Sigmoid colon (tissue), 4 donors: ENCODE measurements at regions not wholly inside any gene's neighbourhood (a gene's known extent, or its start where the extent isn't known, plus 50 kb on each side); places are given as distances from the start of the nearest gene placed in this dataset.

Source experiments
- CTCF ChIP-seq, 4 experiments: fragments of 450-650 bp in 3 of 4; fragments of 200-600 bp in 1 of 4; IDR thresholded peaks; one replicate each; pipeline ENCODE4 v1.5.1; 2016 to 2019; ENCODE audit warnings: antibody characterized with exemption in 4 of 4, mild to moderate bottlenecking in 3 of 4, moderate library complexity in 2 of 4
- EP300 ChIP-seq, 4 donors: sonication (generic); formaldehyde crosslinking; IDR thresholded peaks; one replicate each; pipeline ENCODE4 v1.6.1; 2017; ENCODE audit warnings: antibody characterized with exemption in 4 of 4
- POLR2A ChIP-seq, 2 donors: fragments of 450-650 bp; IDR thresholded peaks; one replicate each; pipeline ENCODE4 v1.6.1; 2016; ENCODE audit warnings: antibody characterized with exemption in 2 of 2, mild to moderate bottlenecking in 2 of 2, moderate library complexity in 2 of 2

- TF ChIP-seq CTCF (IDR thresholded peaks at IDR 0.05) = no peak
- TF ChIP-seq POLR2A (IDR thresholded peaks at IDR 0.05) = no peak
- TF ChIP-seq EP300 (IDR thresholded peaks at IDR 0.05) = no peak
These were observed 223.5 kb upstream of the FAM241A start for GRCh38 chr4:111921714-111922113.
